ENCODE measurements at regions not wholly inside any gene's neighbourhood (a gene's known extent, or its start where the extent isn't known, plus 50 kb on each side); places are given as distances from the start of the nearest gene placed in this dataset.

GRCh38 chr4:100722133-100722532, 204.3 kb upstream of the EMCN start:
- DNase-seq: no peak

GRCh38 chr4:100721490-100721889, 203.7 kb upstream of the EMCN start:
- DNase-seq: no peak

- DNase-seq: no peak
Observed at GRCh38 chr4:100721077-100721476, 203.3 kb upstream of the EMCN start.

- DNase-seq: no peak
Observed at GRCh38 chr4:100716416-100716815, 198.6 kb upstream of the EMCN start.

DNA sequence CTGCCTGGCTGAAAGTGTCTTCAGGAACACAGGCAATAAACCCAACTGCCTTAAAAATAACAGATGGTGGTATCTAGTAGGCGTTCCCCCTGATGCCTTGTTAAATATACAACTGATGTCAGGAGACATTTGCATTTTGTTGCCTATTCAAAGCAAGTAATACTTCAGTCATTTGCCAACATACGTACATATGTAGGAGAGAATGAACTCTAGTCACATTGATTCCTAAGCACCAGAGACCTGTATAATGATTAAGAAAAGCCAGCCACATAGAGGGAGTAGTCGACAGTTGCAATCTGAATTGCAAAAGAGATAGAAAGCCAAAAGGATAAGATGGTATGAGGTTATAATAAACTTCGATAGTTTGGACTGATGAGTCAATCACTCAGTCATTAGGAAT, 191.0 kb upstream of the EMCN start:
- DNase-seq: no peak

GRCh38 chr4:100707786-100708185, 190.0 kb upstream of the EMCN start:
- DNase-seq: no peak

DNA sequence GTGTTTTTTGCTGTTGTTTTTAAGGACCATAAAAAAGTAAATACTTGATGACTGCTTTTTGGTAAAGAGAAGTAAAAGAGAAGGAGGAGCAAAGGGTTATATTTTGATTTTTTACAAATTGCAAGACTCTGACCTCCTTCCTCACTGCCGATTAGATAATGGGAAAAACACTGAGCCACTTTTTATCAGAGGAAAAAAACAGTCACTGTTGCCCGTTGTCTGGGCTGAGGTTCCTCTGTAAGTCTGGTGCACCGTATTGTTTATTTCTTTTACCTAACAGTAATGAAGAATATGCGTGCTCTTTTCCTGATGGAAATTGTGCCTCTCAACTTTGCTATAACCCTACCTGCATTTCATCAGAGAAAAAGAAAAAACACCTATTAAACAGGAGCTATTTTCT, 178.7 kb upstream of the EMCN start:
- no peak for DNase-seq

- no peak for DNase-seq
Observed at GRCh38 chr4:100695871-100696270, 178.0 kb upstream of the EMCN start.

DNA sequence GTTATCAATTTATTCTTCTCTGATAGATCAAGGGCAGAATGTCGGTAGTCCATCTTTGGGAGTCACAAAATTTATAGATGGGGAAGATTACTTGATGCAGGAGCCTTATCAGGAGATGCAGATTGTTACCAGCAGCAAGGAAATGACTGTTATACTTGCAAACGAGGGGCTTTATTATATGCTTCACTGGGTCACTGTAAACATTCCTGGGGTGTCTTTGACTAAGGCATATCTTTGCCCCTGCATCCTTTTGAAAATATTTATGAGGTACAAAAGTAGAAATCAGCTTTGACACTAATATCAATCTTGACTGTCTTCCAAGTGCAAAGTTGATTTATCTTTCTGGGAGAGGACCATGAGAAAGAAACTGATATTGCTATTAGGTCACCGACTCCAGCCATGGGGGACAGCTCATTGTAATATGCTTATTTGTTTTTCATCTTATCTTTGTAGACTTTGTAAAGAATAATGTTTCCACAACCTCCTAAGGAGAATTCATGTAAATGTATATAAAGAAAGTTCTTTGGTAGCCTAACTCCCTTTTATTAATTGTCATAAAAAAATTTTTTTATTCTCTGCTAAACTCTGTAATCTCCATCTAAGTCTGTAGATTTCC, 177.3 kb upstream of the EMCN start:
- DNase-seq: no peak

GRCh38 chr4:100694467-100694866, 176.6 kb upstream of the EMCN start:
- no peak for DNase-seq

DNA sequence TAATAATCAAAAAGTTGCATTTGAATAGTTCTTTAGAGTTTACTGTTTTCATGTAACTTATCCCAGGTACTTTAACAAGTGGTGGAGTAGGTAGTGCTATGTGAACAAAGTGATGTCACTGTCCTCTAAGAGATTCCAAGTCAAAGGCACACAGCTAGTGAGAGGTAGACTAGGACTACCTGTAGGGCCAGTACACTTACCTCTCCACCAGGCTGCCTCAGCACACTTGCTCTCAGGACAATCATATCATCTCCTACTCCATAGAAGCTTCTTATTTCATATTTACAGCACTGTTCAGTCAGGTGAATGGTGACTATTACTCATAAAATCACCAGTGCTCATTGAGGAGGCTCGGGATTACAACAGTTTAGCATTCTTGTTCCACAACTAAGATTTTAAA, 173.0 kb upstream of the EMCN start:
- DNase-seq: no peak

GRCh38 chr4:100688368-100688767, 170.5 kb upstream of the EMCN start:
- no peak for DNase-seq

- DNase-seq: no peak
Observed at GRCh38 chr4:100682477-100683218, 164.8 kb upstream of the EMCN start.

- DNase-seq: no peak
Observed at GRCh38 chr4:100681289-100681688, 163.5 kb upstream of the EMCN start.

DNA sequence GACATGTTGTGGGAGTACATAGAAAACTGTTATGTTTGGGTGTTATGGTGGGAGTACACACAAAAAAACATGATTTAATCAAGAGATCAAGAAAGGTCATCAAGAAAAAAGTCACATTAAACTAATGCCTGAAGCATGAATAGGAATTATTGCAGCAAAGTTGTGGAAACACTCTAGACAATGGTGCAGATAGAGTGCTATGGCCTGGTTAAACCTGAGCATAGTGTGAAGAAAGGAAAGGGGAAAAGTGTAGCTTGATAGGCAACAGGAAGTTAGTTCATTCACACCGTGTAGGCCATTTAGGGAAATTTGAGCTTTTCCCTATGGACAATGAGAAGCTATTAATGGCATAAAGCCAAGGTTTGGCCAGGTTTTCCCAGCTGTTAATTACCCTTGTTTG, 162.1 kb upstream of the EMCN start:
- DNase-seq: no peak

- no peak for DNase-seq
Observed at GRCh38 chr4:100674976-100675375, 157.2 kb upstream of the EMCN start.

DNA sequence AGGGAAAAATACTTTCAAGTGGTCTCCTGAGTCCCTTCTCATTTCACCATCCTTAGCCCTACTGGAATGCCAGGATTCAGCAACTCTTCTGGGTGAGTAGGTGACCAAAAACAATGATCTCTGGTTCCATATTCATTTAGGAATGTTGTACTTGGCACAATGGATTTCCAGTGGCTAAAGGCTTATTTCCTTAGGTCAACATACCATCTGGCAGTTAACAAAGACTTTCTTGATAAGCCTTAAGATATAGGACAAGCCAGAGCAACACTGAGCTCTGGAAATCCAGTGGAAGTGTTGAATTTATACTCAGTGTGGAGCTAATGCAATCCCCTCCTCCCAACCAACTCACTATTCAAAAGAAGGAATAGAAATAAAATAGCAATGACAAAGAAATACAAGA, 139.4 kb upstream of the EMCN start:
- DNase-seq: no peak

DNA sequence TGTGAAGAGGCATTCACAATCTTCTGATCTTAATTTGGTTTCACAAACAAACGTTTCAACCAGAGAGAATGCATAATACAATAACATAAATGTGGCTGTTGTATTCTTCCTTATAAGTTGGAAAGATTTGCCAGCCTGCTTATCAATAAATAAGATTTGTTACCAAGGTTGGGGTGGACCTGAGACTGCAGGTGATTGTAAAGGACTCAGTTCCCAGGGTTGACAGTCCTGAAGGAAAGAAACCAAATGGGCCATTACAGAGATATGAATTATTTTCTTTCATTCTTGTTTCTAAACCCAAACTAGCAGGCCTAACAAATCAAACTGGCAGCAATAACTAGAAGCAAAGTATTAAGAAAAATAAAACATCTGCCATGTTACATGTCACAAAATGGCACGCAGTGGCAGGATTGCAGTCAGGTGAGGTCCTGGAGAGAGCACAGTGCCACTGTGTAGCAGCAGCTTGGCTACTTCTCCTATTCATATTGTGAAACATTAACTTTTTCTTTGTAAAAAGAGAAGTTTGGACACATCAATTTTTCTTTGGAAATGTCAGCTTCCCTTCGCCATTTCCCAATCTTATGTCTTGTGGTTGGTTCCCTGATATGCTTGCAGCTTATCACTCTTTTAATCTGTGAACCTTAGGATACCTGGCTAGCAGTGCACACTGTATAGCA, 133.8 kb upstream of the EMCN start:
- peak; percentile 45 to 81 (median 69) for DNase-seq

DNA sequence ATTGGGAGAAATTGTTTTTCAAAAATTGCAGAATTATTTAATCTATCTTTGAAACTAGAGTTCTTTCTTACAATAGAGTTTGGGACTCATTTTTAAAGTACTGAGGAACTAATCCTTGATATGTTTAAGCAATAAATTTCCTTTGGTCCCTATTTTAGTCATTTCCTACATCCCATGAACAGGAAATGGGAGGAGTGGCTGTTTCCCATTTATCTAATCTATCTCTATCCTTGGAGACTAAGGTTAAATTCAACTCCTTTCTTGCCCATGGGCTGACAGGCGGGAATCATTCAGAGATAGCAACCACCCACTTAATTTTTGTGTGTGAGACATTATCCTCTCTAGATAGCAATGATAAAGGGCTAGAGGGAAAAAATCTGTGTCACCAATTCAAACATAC, 131.6 kb upstream of the EMCN start:
- DNase-seq: no peak

DNA sequence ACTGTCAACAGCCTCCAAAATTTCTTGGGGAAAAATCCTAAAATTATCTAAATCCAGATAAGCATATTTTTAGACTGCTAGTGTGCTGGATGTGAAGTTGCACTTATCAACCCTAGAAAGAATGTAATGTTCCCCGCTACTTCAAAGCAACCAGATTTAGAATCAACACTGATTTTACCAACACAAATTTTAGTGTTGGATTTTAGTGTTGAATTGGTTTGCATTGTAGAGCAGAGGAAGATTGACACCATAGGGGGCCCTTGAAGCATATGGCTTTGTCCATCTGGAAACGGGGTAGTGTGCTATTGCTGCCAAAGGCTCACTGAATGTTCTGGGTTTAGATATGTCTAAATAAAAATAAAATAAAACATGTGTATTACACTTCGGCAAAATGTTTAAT, 126.3 kb upstream of the EMCN start:
- DNase-seq: no peak

GRCh38 chr4:100641336-100641735, 123.5 kb upstream of the EMCN start:
- no peak for DNase-seq

DNA sequence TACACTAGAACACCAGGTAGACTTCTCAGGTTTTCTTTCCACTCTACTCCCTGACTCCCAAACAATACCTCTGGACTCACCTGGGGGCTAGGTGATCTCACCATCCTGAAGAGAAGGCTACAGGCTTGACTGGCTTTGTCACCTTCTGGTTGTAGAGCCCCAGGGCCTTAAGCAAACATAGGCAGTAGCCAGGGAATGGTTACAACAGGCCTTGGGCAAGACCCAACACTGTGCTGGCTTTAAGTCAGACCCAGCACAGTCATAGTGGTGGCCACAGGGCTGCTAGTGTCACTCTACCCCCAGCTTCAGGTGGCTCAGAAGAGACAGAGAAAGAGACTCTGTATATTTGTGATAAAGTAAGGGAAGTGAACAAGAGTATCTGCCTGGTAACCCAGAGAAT, 118.1 kb upstream of the EMCN start:
- DNase-seq: no peak

DNA sequence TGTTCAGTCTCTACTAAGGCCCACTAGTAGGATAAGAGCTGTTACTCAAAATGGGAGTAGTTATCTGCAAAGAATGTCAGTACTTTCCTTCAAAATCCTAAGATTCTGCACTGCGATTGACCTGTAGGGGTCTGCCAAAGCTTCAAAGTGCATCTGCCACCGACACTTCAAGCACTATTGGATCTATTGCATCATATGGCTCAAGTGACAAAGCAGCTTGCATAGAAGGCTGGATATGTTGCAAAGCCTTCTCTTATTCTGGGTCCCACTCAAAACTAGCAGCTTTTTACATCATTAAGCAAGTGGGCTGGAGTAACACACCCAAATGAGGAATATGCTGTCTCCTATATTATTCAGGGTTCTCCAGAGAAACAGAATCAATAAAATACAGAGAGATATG, 115.4 kb upstream of the EMCN start:
- no peak for DNase-seq

GRCh38 chr4:100632163-100632562, 114.3 kb upstream of the EMCN start:
- no peak for DNase-seq
